ENCODE measurements at regions not wholly inside any gene's neighbourhood (a gene's known extent, or its start where the extent isn't known, plus 50 kb on each side); places are given as distances from the start of the nearest gene placed in this dataset.

DNA sequence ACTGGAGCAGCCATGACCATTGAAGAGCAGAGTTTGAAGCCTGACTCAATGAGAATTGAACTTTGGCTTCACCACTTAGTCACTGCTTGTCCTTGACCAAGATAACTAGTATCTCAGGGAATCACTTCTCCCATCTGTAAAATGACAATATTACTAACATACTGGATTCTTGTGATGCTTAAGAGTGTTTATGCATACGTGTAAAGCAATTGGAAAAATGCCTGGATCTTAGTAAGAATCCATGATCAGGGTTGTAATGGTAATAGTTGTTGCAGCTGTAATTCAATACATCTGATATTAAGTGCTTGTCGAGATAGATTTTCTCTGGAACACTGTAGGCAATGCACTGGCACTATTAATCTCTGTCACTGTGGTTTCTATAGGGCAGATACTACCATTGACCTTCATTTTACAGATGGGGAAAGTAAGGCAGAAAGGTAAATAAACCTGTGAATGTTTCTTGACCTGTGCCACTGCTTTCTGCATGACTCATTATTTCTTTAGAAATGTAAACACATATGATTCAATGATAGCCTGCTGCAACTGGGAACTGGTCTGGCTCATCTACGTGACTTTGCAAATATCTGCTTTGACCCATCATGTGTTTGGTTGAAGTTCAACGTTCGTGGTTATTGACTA is 662.5 kb downstream of the PLA2G4A start:
- TF ChIP-seq, protein P1, sequence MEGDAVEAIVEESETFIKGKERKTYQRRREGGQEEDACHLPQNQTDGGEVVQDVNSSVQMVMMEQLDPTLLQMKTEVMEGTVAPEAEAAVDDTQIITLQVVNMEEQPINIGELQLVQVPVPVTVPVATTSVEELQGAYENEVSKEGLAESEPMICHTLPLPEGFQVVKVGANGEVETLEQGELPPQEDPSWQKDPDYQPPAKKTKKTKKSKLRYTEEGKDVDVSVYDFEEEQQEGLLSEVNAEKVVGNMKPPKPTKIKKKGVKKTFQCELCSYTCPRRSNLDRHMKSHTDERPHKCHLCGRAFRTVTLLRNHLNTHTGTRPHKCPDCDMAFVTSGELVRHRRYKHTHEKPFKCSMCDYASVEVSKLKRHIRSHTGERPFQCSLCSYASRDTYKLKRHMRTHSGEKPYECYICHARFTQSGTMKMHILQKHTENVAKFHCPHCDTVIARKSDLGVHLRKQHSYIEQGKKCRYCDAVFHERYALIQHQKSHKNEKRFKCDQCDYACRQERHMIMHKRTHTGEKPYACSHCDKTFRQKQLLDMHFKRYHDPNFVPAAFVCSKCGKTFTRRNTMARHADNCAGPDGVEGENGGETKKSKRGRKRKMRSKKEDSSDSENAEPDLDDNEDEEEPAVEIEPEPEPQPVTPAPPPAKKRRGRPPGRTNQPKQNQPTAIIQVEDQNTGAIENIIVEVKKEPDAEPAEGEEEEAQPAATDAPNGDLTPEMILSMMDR (IDR thresholded peaks at IDR 0.05; ENCODE audit: low read depth, low read length) = no peak
- no peak overlapping the region for H3K4me3 ChIP-seq (ENCODE audit: low read depth, low read length)

DNA sequence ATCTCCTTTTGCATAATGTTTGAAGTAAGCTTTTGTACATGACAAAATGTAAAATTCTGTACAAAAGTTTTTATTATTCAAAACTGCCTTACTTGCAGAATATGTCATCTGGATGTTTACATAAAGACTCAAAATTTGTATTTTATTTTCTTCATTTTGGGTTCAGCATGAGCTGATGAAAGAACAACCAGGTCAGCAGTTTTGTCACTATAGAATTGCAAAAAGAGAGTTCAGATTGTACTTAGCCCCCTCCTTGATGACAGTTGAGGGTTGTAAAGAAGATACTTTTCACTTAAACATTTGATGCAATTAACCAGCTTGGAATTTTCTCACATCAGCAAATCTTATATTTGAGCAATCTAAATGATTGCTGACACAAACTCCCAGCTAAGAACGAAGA is 669.3 kb downstream of the PLA2G4A start:
- TF ChIP-seq, protein P1 (IDR thresholded peaks at IDR 0.05; ENCODE audit: low read depth, low read length) = no peak
- no peak overlapping the region for H3K4me3 ChIP-seq (ENCODE audit: low read depth, low read length)

DNA sequence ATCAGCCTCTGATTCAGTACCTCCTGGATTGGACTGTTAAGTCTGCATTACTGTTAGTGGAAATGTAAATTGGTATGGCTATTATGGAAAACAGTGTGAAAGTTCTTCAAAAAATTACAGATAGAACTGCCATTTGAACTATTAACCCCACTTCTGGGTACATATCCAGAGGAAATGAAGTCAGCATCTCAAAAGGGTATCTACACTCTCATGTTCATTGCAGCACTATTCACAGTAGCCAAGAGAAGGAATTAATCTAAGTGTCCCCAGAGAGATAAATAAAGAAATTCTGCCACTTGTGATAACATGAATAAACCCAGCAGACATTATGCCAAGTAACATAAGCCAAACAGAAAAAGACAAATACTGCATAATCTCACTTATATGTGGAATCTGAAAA is 676.0 kb downstream of the PLA2G4A start:
- no peak overlapping the region for H3K4me3 ChIP-seq (ENCODE audit: low read depth, low read length)
- TF ChIP-seq, protein P1 (IDR thresholded peaks at IDR 0.05; ENCODE audit: low read depth, low read length) = no peak

DNA sequence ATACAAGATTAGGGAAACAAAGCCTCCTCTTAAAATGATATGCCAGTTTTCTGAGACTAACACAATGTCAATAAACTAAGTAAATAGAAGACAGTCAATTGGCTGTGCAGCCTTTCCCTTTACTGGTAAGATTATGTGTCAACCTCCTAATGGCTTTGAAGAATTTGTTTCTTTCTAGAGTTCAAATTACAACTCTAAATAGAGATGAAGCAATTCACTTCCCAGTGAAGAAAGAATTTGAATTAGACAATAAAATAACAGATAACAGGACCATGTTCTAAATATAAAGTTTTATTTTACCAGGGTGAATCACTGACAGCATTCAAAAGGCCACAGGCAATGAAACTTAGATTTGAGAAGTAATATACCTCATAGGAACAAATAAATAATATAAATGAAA is 680.3 kb downstream of the PLA2G4A start:
- no peak overlapping the region for H3K4me3 ChIP-seq (ENCODE audit: low read depth, low read length)
- TF ChIP-seq, protein P1 (IDR thresholded peaks at IDR 0.05; ENCODE audit: low read depth, low read length) = no peak

DNA sequence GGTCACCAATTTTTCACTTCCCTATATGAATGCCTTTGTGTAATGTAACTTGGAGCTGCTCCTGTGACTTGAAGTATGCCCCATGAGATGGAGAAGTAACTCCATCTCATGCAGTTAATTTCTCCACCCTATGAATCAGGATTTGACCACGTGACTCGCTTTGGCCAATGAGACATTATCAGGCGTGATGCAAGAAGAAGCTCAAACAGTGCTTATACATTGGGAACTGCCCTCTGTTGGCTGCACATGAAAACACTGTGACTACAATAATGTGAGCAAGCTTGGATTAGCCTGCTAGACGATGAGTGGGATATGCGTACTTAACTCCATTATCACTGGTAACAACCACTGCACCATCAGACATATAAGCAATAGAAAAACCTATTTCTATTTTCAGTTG is 684.4 kb downstream of the PLA2G4A start:
- TF ChIP-seq, protein P1 (IDR thresholded peaks at IDR 0.05; ENCODE audit: low read depth, low read length) = no peak
- H3K4me3 ChIP-seq (ENCODE audit: low read depth, low read length) = no peak overlapping the region

DNA sequence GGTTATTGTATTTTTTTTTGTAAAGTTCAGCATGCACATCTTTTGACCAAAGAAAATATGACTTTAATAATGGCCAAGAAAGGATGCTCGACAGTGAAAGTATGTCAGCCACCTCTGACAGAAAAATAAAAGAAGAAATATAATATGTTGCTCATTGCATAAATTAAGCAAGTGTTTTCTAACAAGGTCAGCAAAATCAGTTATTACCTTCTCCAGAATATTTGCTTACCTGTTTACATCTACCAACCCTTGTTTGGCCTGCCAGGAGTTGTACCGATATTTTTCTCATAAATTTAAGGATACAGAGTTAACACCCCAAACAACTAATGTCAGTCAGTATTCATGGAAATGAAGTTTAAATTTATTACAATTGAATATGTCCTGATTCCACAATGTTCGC is 685.4 kb downstream of the PLA2G4A start:
- H3K4me3 ChIP-seq (ENCODE audit: low read depth, low read length) = no peak overlapping the region
- TF ChIP-seq, protein P1 (IDR thresholded peaks at IDR 0.05; ENCODE audit: low read depth, low read length) = no peak

DNA sequence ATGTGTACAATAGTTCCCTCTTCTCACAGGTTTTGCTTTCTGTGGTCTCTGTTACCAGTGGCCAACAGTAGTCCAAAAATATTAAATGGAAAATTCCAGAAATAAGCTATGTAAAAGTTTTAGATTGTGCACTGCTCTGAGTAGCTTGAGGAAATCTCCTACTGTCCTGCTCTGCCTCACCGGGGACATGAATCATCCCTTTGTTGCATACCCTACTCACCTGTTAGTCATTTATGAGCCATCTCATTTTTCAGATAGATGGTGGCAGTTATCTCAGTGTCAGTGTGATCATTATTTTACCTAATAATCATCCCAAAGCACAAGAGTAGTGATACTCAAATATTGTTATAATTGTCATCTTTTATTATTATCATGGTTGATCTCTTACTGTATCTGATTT is 688.1 kb downstream of the PLA2G4A start:
- no peak overlapping the region for H3K4me3 ChIP-seq (ENCODE audit: low read depth, low read length)
- TF ChIP-seq, protein P1 (IDR thresholded peaks at IDR 0.05; ENCODE audit: low read depth, low read length) = no peak

All from WI38 (cell line).